GM23248 (cell line): ENCODE measurements at regions not wholly inside any gene's neighbourhood (a gene's known extent, or its start where the extent isn't known, plus 50 kb on each side); places are given as distances from the start of the nearest gene placed in this dataset.

Source experiments
- DNase-seq: peaks from one replicate; pipeline ENCODE4 v3.0.0-alpha.2; 2015
- H2AFZ ChIP-seq: fragments of 200-600 bp; sonication (generic); 2 replicates; pipeline ENCODE4 v1.6.1; 2016; ENCODE audit warnings: antibody characterized with exemption
- H3F3A ChIP-seq: fragments of 200-600 bp; sonication (generic); 2 replicates; pipeline ENCODE4 v1.6.1; 2016; ENCODE audit warnings: mild to moderate bottlenecking, antibody characterized with exemption, mixed run types; ENCODE audit not compliant: insufficient read depth
- H3K27ac ChIP-seq: fragments of 200-600 bp; sonication (generic); 2 replicates; pipeline ENCODE4 v1.5.1; 2016; ENCODE audit warnings: mild to moderate bottlenecking
- H3K27me3 ChIP-seq: fragments of 200-600 bp; sonication (generic); replicated peaks from 2 replicates; pipeline ENCODE4 v1.6.1; 2016; ENCODE audit warnings: mild to moderate bottlenecking; ENCODE audit not compliant: insufficient read depth
- H3K36me3 ChIP-seq: fragments of 200-600 bp; sonication (generic); 2 replicates; pipeline ENCODE4 v1.6.1; 2016; ENCODE audit warnings: low read depth, mild to moderate bottlenecking
- H3K4me1 ChIP-seq: fragments of 200-600 bp; sonication (generic); 2 replicates; pipeline ENCODE4 v1.6.1; 2016; ENCODE audit warnings: mild to moderate bottlenecking; ENCODE audit not compliant: insufficient read depth
- H3K4me2 ChIP-seq: fragments of 200-600 bp; sonication (generic); one replicate; pipeline ENCODE4 v1.6.1; 2016; ENCODE audit warnings: mild to moderate bottlenecking; ENCODE audit not compliant: unreplicated experiment
- H3K4me3 ChIP-seq: fragments of 200-600 bp; sonication (generic); 2 replicates; pipeline ENCODE4 v1.5.1; 2016; ENCODE audit warnings: mild to moderate bottlenecking
- H3K79me2 ChIP-seq: fragments of 200-600 bp; sonication (generic); 2 replicates; pipeline ENCODE4 v1.6.1; 2016; ENCODE audit warnings: mild to moderate bottlenecking; ENCODE audit not compliant: insufficient read depth
- H3K9ac ChIP-seq: fragments of 200-600 bp; sonication (generic); 2 replicates; pipeline ENCODE4 v1.6.1; 2016; ENCODE audit warnings: mild to moderate bottlenecking
- H3K9me2 ChIP-seq: fragments of 200-600 bp; sonication (generic); 2 replicates; pipeline ENCODE4 v1.6.1; 2016; ENCODE audit warnings: mixed run types, mild to moderate bottlenecking, moderate library complexity; ENCODE audit not compliant: insufficient read depth
- H3K9me3 ChIP-seq: fragments of 200-600 bp; sonication (generic); one replicate; pipeline ENCODE4 v1.6.1; 2017; ENCODE audit warnings: low read depth
- H4K20me1 ChIP-seq: fragments of 200-600 bp; sonication (generic); 2 replicates; pipeline ENCODE4 v1.6.0; 2016; ENCODE audit not compliant: insufficient read depth
- EZH2 ChIP-seq: fragments of 200-600 bp; sonication (generic); IDR thresholded peaks from 2 replicates; pipeline ENCODE4 v1.6.1; 2018; ENCODE audit warnings: antibody characterized with exemption, mild to moderate bottlenecking; ENCODE audit not compliant: insufficient read depth, poor library complexity, severe bottlenecking
- EZH2phosphoT487 ChIP-seq: fragments of 200-600 bp; sonication (generic); IDR thresholded peaks from 2 replicates; pipeline ENCODE4 v1.6.1; 2018; ENCODE audit warnings: antibody characterized with exemption, moderate library complexity, mild to moderate bottlenecking, low read depth; ENCODE audit not compliant: insufficient read depth
- WGBS, 2 experiments: methylation state at CpG; one replicate each; pipeline ENCODE4 v1.1.6; 2015 to 2017; ENCODE audit warnings: low lambda C conversion rate in 2 of 2, low coverage in 1 of 2; ENCODE audit errors: missing lambda C conversion rate in 2 of 2; 5-methylcytosine and 5-hydroxymethylcytosine counted together
- in situ Hi-C: fragments of 300-500 bp; cut with MboI; formaldehyde crosslinking; loops from 2 replicates; pipeline ENCODE4 v1.15.0; 2020

DNA sequence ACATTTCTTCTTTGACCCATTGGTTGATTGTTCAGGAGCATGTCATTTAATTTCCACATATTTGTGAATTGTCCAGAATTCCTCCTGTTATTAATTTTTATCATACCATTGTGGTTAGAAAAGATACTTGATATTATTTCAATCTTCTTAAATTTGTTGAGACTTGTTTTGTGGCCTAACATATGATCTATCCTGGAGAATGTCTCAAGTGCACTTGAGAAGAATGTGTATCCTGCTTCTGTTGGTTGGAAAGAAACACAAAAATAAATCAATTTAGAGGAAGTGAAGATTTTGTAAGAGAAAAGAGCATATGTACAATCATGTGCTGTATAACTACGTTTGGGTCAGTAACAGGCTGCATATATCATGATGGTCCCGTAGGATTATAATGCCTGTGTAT lies 118.6 kb upstream of the CDC42EP3 start:
- Histone ChIP-seq H3K79me2 (no peaks in the 10 kb centered on the region), H3K4me1 (peaks cover 29% of the 10 kb centered on the region), H3K4me3 (no peak overlapping the region), H3K36me3 (no peaks in the 10 kb centered on the region), H3F3A (peaks cover 20% of the 10 kb centered on the region), H4K20me1 (no peaks in the 10 kb centered on the region), H3K27ac (0 out of 2 replicates have a peak overlapping the region, but pooled peaks have one; percentile 4), H3K9me3 (no peaks in the 10 kb centered on the region), H3K9me2 (no peaks in the 10 kb centered on the region), H2AFZ (no peak overlapping the region), H3K4me2 (no peak overlapping the region), H3K9ac (no peak overlapping the region), H3K27me3 (no peaks in the 10 kb centered on the region)
- 63 to 72% methylated on average over 2 of the region's 2 CpGs for WGBS, 2 experiments
- TF ChIP-seq EZH2 (no peak), EZH2phosphoT487 (no peak)
- in situ Hi-C loops = no loop called here
- no peak for DNase-seq

GRCh38 chr2:37790462-37790861 lies 119.0 kb upstream of the CDC42EP3 start:
- Histone ChIP-seq H3K79me2 (no peaks in the 10 kb centered on the region), H3F3A (peaks cover 24% of the 10 kb centered on the region), H3K9ac (no peak overlapping the region), H3K4me3 (no peak overlapping the region), H3K36me3 (no peaks in the 10 kb centered on the region), H4K20me1 (no peaks in the 10 kb centered on the region), H3K27me3 (no peaks in the 10 kb centered on the region), H2AFZ (no peak overlapping the region), H3K9me3 (no peaks in the 10 kb centered on the region), H3K27ac (no peak overlapping the region), H3K4me1 (peaks cover 33% of the 10 kb centered on the region), H3K9me2 (no peaks in the 10 kb centered on the region), H3K4me2 (no peak overlapping the region)
- in situ Hi-C loops = no loop called here
- DNase-seq = no peak
- TF ChIP-seq EZH2 = no peak
- TF ChIP-seq EZH2phosphoT487 = no peak
- WGBS, 2 experiments = 86 to 90% methylated on average over 3 of the region's 3 CpGs

GRCh38 chr2:37792366-37792765 lies 120.9 kb upstream of the CDC42EP3 start:
- Histone ChIP-seq H3K27ac (no peak overlapping the region), H3K27me3 (no peaks in the 10 kb centered on the region), H3K9me3 (no peaks in the 10 kb centered on the region), H3F3A (peaks cover 36% of the 10 kb centered on the region), H3K9ac (no peak overlapping the region), H4K20me1 (no peaks in the 10 kb centered on the region), H3K9me2 (no peaks in the 10 kb centered on the region), H3K79me2 (no peaks in the 10 kb centered on the region), H3K4me2 (no peak overlapping the region), H2AFZ (no peak overlapping the region), H3K4me1 (peaks cover 50% of the 10 kb centered on the region), H3K36me3 (no peaks in the 10 kb centered on the region), H3K4me3 (no peak overlapping the region)
- in situ Hi-C loops = no loop called here
- DNase-seq = no peak
- WGBS, 2 experiments = 96 to 100% methylated on average over 1 of the region's 1 CpG
- TF ChIP-seq EZH2phosphoT487 (no peak), EZH2 (no peak)

- H3K4me3 ChIP-seq = no peak overlapping the region
These were observed 121.6 kb upstream of the CDC42EP3 start for GRCh38 chr2:37793004-37793403.

DNA sequence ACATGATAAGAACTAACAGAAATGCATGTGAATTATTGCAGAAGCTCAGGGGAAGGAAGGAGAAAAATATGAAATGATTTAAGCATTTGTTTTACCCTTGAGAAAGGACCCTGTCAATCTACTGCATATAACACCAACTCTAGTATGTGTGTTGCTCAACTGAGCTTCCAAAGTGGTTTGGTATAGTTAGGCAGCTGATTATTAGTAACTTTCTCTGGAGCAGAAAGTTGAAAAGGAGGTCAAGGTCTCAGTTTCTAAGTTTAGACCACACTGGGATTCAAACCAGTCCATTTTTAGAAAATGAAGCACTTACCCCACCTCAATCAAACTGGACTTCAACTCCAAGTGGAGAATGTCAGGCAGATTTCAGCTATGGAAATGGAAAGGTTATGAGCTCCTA lies 123.3 kb upstream of the CDC42EP3 start:
- peak overlapping the region; percentile 9 for H3K4me2 ChIP-seq
- TF ChIP-seq EZH2phosphoT487 = no peak
- TF ChIP-seq EZH2 = no peak
- no peak overlapping the region for H3K4me3 ChIP-seq
- H3K27me3 ChIP-seq = no peaks in the 10 kb centered on the region
- no peak for DNase-seq
- H3F3A ChIP-seq = peaks cover 31% of the 10 kb centered on the region
- no peaks in the 10 kb centered on the region for H4K20me1 ChIP-seq
- no peaks in the 10 kb centered on the region for H3K9me3 ChIP-seq
- in situ Hi-C loops = no loop called here
- H3K36me3 ChIP-seq = no peaks in the 10 kb centered on the region
- no peak overlapping the region for H2AFZ ChIP-seq
- peaks cover 54% of the 10 kb centered on the region for H3K4me1 ChIP-seq
- H3K79me2 ChIP-seq = no peaks in the 10 kb centered on the region
- H3K27ac ChIP-seq = no peak overlapping the region
- no peak overlapping the region for H3K9ac ChIP-seq
- H3K9me2 ChIP-seq = no peaks in the 10 kb centered on the region

More at GRCh38 chr2:37793004-37793403, 121.6 kb upstream of the CDC42EP3 start:
- no peak for DNase-seq
- Histone ChIP-seq H3K27ac (no peak overlapping the region), H3K9me2 (no peaks in the 10 kb centered on the region), H3F3A (peaks cover 36% of the 10 kb centered on the region), H2AFZ (no peak overlapping the region), H3K9ac (no peak overlapping the region), H3K36me3 (no peaks in the 10 kb centered on the region), H3K4me1 (peaks cover 50% of the 10 kb centered on the region), H3K4me2 (no peak overlapping the region), H4K20me1 (no peaks in the 10 kb centered on the region), H3K27me3 (no peaks in the 10 kb centered on the region), H3K9me3 (no peaks in the 10 kb centered on the region), H3K79me2 (no peaks in the 10 kb centered on the region)
- WGBS, 2 experiments = 100% methylated on average over 1 of the region's 1 CpG
- in situ Hi-C loops = no loop called here
- TF ChIP-seq EZH2phosphoT487 (no peak), EZH2 (no peak)
